Pancreas (tissue), 10 donors: ENCODE measurements at regions not wholly inside any gene's neighbourhood (a gene's known extent, or its start where the extent isn't known, plus 50 kb on each side); places are given as distances from the start of the nearest gene placed in this dataset.

Experiments
- ATAC-seq, 4 donors: fragments of 200-7000 bp; cut with Tn5 transposase; one replicate each; pipeline versions ENCODE4 v1.8.0 to v1.9.1; 2020; ENCODE audit warnings: mild to moderate bottlenecking in 4 of 4, moderate library complexity in 4 of 4
- DNase-seq, 6 donors: peaks; one replicate each; pipeline ENCODE4 v3.0.0-alpha.2; 2020
- FAIRE-seq: peaks from 2 replicates; lab custom pipeline; 2012; peaks lifted over from hg19 to GRCh38; lab: Jason Lieb, UNC
- H3K27ac ChIP-seq, 4 donors: fragments of 200-600 bp; sonication (generic); 1 replicate in 3 of 4; 2 replicates in 1 of 4; pipeline versions ENCODE4 v1.5.0 to v1.8.0; 2020
- H3K27me3 ChIP-seq, 4 donors: fragments of 200-600 bp; one replicate each; pipeline ENCODE4 v1.8.0; 2021
- H3K36me3 ChIP-seq, 3 donors: fragments of 200-600 bp; sonication (generic) in 1 of 3; one replicate each; pipeline versions ENCODE4 v1.5.0 to v1.8.0; 2020 to 2021
- H3K4me1 ChIP-seq, 3 donors: fragments of 200-600 bp; one replicate each; pipeline ENCODE4 v1.8.0; 2021
- H3K4me3 ChIP-seq, 4 donors: fragments of 200-600 bp; sonication (generic) in 2 of 4; one replicate each; pipeline versions ENCODE4 v1.5.0 to v1.8.0; 2020 to 2021
- H3K9me3 ChIP-seq, 4 donors: fragments of 200-600 bp; one replicate each; pipeline ENCODE4 v1.8.0; 2021
- WGBS, 2 donors: extraction: QIAGEN DNeasy Blood & Tissue Kit; methylation state at CpG; one replicate each; pipeline ENCODE4 v1.1.7; 2013; 5-methylcytosine and 5-hydroxymethylcytosine counted together
- intact Hi-C, 3 donors: fragments of 100-400 bp; cut with DNase I; formaldehyde crosslinking; loops; one replicate each; pipeline versions ENCODE4 v1.11.1 to v1.14.2; 2022
- TF ChIP-seq, protein P1 (sequence below), 4 donors: fragments of 200-600 bp; sonication (generic) in 3 of 4; IDR thresholded peaks; one replicate each; pipeline versions ENCODE4 v1.5.0 to v1.8.0; 2021; ENCODE audit warnings: antibody characterized with exemption in 4 of 4
- donor health status: healthy with polysubstance abuse.
- donor health status: DM: no; HTN: no; CAD: no; lungs with moderate emphysema.
- donor health status: DM: no; HTN: no; CAD: no.
- donor health status: control.
- donor health status: control.
- donor health status: Bipolar disorder and iron deficiency.
- donor health status: DM: yes; HTN: yes; CAD: no.
- donor health status: DM: no; HTN: no; CAD: no.
- donor health status: DM: no; HTN: no; CAD: no.
- donor health status: DM: yes; HTN: yes; CAD: no.

DNA sequence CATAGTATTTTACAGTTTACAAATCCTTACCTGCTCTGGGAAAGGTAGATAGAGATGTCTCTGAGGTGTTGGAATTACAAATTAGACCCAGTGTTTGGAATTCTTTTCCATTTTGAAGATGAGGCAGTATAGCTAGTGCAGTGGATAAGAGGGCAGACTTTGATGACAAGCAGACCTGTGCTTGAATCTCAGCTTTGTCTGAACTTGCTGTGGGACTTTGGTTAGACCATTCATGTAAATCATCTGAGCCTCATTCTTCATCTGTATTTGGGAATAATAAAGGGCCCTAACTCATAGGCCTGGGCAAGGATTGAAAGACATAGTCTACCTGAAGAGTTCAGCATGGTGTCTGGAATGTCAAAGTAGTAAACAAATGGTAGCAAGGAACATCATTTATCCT lies 77.2 kb upstream of the BOD1L1 start:
- Histone ChIP-seq H3K36me3 (no peaks in the 10 kb centered on the region), H3K27ac (peak overlapping the region in 3 of 4 donors; percentile 16 to 81 (median 61)), H3K27me3 (no peaks in the 10 kb centered on the region), H3K4me1 (peaks cover 0 to 3% (median 0%) of the 10 kb centered on the region in 3 donors), H3K9me3 (no peaks in the 10 kb centered on the region), H3K4me3 (no peak overlapping the region)
- FAIRE-seq (no peak), DNase-seq (no peak), ATAC-seq (no peak)
- TF ChIP-seq, protein P1, sequence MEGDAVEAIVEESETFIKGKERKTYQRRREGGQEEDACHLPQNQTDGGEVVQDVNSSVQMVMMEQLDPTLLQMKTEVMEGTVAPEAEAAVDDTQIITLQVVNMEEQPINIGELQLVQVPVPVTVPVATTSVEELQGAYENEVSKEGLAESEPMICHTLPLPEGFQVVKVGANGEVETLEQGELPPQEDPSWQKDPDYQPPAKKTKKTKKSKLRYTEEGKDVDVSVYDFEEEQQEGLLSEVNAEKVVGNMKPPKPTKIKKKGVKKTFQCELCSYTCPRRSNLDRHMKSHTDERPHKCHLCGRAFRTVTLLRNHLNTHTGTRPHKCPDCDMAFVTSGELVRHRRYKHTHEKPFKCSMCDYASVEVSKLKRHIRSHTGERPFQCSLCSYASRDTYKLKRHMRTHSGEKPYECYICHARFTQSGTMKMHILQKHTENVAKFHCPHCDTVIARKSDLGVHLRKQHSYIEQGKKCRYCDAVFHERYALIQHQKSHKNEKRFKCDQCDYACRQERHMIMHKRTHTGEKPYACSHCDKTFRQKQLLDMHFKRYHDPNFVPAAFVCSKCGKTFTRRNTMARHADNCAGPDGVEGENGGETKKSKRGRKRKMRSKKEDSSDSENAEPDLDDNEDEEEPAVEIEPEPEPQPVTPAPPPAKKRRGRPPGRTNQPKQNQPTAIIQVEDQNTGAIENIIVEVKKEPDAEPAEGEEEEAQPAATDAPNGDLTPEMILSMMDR (IDR thresholded peaks at IDR 0.05) = no peak
- intact Hi-C loops = no loop called here

GRCh38 chr4:13705521-13706041 lies 78.1 kb upstream of the BOD1L1 start:
- Histone ChIP-seq H3K9me3 (no peaks in the 10 kb centered on the region), H3K27ac (peak overlapping the region; percentile 16 to 81 (median 40)), H3K36me3 (no peaks in the 10 kb centered on the region), H3K27me3 (no peaks in the 10 kb centered on the region), H3K4me3 (no peak overlapping the region), H3K4me1 (peaks cover 0 to 3% (median 0%) of the 10 kb centered on the region in 3 donors)
- FAIRE-seq (no peak), DNase-seq (peak in 5 of 6 donors; percentile 20 to 48 (median 27)), ATAC-seq (peak; percentile 75 to 89 (median 84))
- intact Hi-C loops = no loop called here
- WGBS, 2 donors = 48 to 49% methylated on average over 9 of the region's 9 CpGs
- TF ChIP-seq, protein P1 (IDR thresholded peaks at IDR 0.05) = no peak

DNA sequence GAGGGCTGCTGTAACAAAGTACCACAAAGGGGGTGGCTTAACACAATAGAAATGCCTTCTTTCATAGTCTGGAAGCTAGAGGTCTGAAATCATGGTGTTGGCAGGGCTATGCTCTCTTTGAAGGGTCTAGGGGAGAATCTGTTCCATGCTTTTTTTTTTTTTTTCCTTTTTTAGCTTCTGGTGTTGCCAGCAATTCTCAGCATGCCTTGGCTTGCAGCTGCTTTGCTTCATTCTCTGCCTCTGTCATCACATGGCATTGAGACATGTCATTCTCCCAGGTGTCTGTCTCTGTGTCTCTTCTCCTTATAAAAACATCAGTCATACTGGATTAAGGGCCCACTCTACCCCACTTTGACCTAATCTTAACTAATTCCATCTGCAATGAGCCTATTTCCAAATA lies 78.6 kb upstream of the BOD1L1 start:
- Histone ChIP-seq H3K27ac (peak overlapping the region in 2 of 4 donors; percentile 61 to 81), H3K9me3 (no peaks in the 10 kb centered on the region), H3K4me1 (peaks cover 0 to 3% (median 0%) of the 10 kb centered on the region in 3 donors), H3K36me3 (no peaks in the 10 kb centered on the region), H3K27me3 (no peaks in the 10 kb centered on the region), H3K4me3 (no peak overlapping the region)
- TF ChIP-seq, protein P1 (IDR thresholded peaks at IDR 0.05) = no peak
- no peak for ATAC-seq
- no peak for DNase-seq
- FAIRE-seq = no peak
- intact Hi-C loops = no loop called here

- TF ChIP-seq, protein P1 (IDR thresholded peaks at IDR 0.05) = no peak
- H3K9me3 ChIP-seq = no peaks in the 10 kb centered on the region
- H3K36me3 ChIP-seq = no peaks in the 10 kb centered on the region
- DNase-seq (no peak), FAIRE-seq (no peak), ATAC-seq (no peak)
- H3K4me1 ChIP-seq = peaks cover 0 to 3% (median 0%) of the 10 kb centered on the region in 3 donors
- peak overlapping the region in 2 of 4 donors; percentile 61 to 81 for H3K27ac ChIP-seq
- no peaks in the 10 kb centered on the region for H3K27me3 ChIP-seq
- 63 to 72% methylated on average over 3 of the region's 3 CpGs for WGBS, 2 donors
- no peak overlapping the region for H3K4me3 ChIP-seq
- intact Hi-C loops = no loop called here
These were observed 79.2 kb upstream of the BOD1L1 start for GRCh38 chr4:13706716-13707115.

DNA sequence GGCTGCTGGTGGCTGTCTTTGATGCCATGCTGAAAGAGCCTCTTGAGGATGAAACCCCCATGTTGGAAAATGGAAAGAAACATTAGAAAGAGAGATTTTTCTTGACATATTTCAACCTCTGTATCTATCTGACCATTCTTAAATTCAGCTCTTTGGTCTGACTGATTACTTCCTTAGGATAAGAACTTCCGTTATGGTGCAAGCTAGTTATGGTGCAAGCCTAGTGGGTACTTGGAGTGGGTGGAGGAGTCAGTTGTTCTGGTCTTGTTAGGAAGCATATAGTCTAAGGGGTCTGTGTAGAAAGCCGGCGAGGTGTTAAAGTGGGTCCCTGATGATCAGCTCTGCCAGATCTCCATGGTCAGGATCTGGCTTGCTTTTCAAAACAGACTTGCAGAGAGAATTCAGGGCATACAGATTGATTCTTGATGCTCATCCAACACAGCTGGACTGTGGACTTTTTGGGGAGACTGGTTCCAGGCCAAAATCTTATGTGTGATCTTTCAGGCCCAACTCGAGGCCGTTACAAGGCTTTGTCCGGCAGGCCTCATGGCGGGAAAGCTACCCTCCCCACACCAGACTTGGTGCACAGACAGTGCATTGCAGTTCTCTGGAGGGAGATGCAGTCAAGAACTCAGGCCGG lies 82.8 kb upstream of the BOD1L1 start:
- no peaks in the 10 kb centered on the region for H3K9me3 ChIP-seq
- TF ChIP-seq, protein P1 (IDR thresholded peaks at IDR 0.05) = no peak
- H3K36me3 ChIP-seq = no peaks in the 10 kb centered on the region
- H3K27me3 ChIP-seq = no peaks in the 10 kb centered on the region
- ATAC-seq (no peak), DNase-seq (peak in 1 of 6 donors; percentile 24), FAIRE-seq (no peak)
- no peak overlapping the region for H3K27ac ChIP-seq
- 84 to 92% methylated on average over 8 of the region's 8 CpGs for WGBS, 2 donors
- intact Hi-C loops = no loop called here
- H3K4me3 ChIP-seq = no peak overlapping the region
- H3K4me1 ChIP-seq = no peaks in the 10 kb centered on the region
